ENCODE measurements at regions not wholly inside any gene's neighbourhood (a gene's known extent, or its start where the extent isn't known, plus 50 kb on each side); places are given as distances from the start of the nearest gene placed in this dataset.
"Not testable (repeated sequence)": the region's sequence is repeated elsewhere in the genome, so short reads cannot be mapped to it uniquely, and the experiment has no call there.

GRCh38 chr2:242060212-242060835 is 190.8 kb downstream of the RTP5 start:
- H3K9ac ChIP-seq (ENCODE audit: low read depth, low read length): no peak overlapping the region
- no peaks in the 10 kb centered on the region for H3K4me1 ChIP-seq (ENCODE audit: control insufficient read depth, insufficient read depth, low read length)
- no peak overlapping the region for H3K4me2 ChIP-seq (ENCODE audit: low read length)
- no peaks in the 10 kb centered on the region for H3K9me3 ChIP-seq (replicated peaks; ENCODE audit: low read length)
- H3K27me3 ChIP-seq (ENCODE audit: control insufficient read depth, insufficient read depth, low read length): peaks cover 39% of the 10 kb centered on the region
- H3K4me3 ChIP-seq (ENCODE audit: low read length): no peak overlapping the region
- H3K36me3 ChIP-seq (ENCODE audit: insufficient read depth, low read length): no peaks in the 10 kb centered on the region

- not testable (repeated sequence) for H3K4me2 ChIP-seq (ENCODE audit: low read length); H3K4me3 ChIP-seq (ENCODE audit: low read length); H3K9me3 ChIP-seq (replicated peaks; ENCODE audit: low read length); H3K36me3 ChIP-seq (ENCODE audit: insufficient read depth, low read length); H3K4me1 ChIP-seq (ENCODE audit: control insufficient read depth, insufficient read depth, low read length); H3K9ac ChIP-seq (ENCODE audit: low read depth, low read length)
- H3K27me3 ChIP-seq (ENCODE audit: control insufficient read depth, insufficient read depth, low read length): peaks cover 25% of the 10 kb centered on the region
These were observed 192.4 kb downstream of the RTP5 start for GRCh38 chr2:242061930-242062329.

GRCh38 chr2:242063436-242063835 is 193.9 kb downstream of the RTP5 start:
- no peak overlapping the region for H3K9ac ChIP-seq (ENCODE audit: low read depth, low read length)
- no peak overlapping the region for H3K4me2 ChIP-seq (ENCODE audit: low read length)
- H3K36me3 ChIP-seq (ENCODE audit: insufficient read depth, low read length): no peaks in the 10 kb centered on the region
- no peak overlapping the region for H3K4me3 ChIP-seq (ENCODE audit: low read length)
- peaks cover 10% of the 10 kb centered on the region for H3K27me3 ChIP-seq (ENCODE audit: control insufficient read depth, insufficient read depth, low read length)
- no peaks in the 10 kb centered on the region for H3K9me3 ChIP-seq (replicated peaks; ENCODE audit: low read length)
- H3K4me1 ChIP-seq (ENCODE audit: control insufficient read depth, insufficient read depth, low read length): no peaks in the 10 kb centered on the region

DNA sequence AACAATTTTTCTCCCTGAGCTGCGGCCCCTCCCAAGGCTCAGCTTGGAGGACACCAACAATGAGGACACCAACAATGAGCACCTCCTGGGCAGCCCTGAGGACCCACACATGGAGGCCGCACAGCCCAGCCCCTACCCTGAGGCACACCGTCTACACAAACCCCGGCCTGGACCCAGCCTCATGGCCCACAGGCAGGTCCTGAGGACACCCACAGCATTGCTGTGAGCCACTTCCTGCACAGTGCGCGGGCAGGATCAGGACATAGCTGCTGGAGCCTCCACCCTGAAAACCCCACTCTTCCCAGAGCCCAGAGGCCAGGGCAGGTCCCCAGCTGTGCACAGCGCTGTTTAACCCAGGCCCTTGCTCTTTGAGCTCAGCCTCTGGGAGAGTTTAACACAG is 194.3 kb downstream of the RTP5 start:
- no peak overlapping the region for H3K4me2 ChIP-seq (ENCODE audit: low read length)
- no peaks in the 10 kb centered on the region for H3K4me1 ChIP-seq (ENCODE audit: control insufficient read depth, insufficient read depth, low read length)
- H3K36me3 ChIP-seq (ENCODE audit: insufficient read depth, low read length): no peaks in the 10 kb centered on the region
- H3K4me3 ChIP-seq (ENCODE audit: low read length): no peak overlapping the region
- peaks cover 6% of the 10 kb centered on the region for H3K27me3 ChIP-seq (ENCODE audit: control insufficient read depth, insufficient read depth, low read length)
- H3K9ac ChIP-seq (ENCODE audit: low read depth, low read length): no peak overlapping the region
- no peaks in the 10 kb centered on the region for H3K9me3 ChIP-seq (replicated peaks; ENCODE audit: low read length)

DNA sequence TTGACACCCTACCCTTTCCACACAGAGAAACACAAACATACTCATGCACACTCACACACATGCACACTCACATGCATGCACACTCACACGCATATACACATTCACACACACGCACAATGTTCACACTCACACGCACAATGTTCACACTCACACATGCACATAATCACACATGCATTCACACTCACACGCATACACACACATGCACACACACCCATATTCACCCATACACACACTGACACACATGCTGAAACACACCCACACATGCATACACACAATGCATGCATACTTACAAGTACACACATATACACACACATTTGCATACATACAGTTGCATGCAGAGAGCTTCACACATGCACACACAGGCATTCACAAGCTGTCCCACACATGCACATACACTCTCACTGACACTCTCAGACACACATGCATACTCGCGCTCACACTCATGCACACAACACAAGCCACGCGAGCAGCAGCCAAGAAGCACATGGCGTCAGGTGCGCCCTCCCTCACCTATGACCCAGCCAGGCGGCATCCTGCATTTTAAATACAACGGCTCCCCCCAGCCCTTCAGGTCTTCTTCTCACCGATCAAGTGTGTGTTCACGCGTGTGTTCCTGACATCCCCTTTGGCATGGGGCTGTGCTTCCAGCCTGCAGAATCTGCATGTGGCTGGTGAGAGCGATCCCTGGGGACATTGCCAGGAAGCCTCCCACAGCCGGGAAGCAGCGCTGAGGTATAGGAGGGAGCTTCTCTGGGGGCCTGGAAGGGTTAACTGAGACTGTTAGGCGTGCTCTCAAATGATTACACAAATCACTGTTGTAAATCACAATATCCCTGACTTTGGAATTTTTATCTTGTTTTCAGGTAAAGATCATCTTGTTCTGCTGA is 195.1 kb downstream of the RTP5 start:
- Histone ChIP-seq H3K4me1 (ENCODE audit: control insufficient read depth, insufficient read depth, low read length) (no peaks in the 10 kb centered on the region), H3K4me2 (ENCODE audit: low read length) (no peak overlapping the region)

GRCh38 chr2:242065426-242065825 is 195.9 kb downstream of the RTP5 start:
- Histone ChIP-seq H3K4me1 (ENCODE audit: control insufficient read depth, insufficient read depth, low read length) (peaks cover 3% of the 10 kb centered on the region), H3K4me2 (ENCODE audit: low read length) (no peak overlapping the region), H3K4me3 (ENCODE audit: low read length) (no peak overlapping the region), H3K9me3 (replicated peaks; ENCODE audit: low read length) (no peaks in the 10 kb centered on the region), H3K9ac (ENCODE audit: low read depth, low read length) (no peak overlapping the region), H3K27me3 (ENCODE audit: control insufficient read depth, insufficient read depth, low read length) (no peaks in the 10 kb centered on the region), H3K36me3 (ENCODE audit: insufficient read depth, low read length) (no peaks in the 10 kb centered on the region)

More for the DNA sequence above, 195.1 kb downstream of the RTP5 start:
- H3K9ac ChIP-seq (ENCODE audit: low read depth, low read length): no peak overlapping the region
- no peaks in the 10 kb centered on the region for H3K9me3 ChIP-seq (replicated peaks; ENCODE audit: low read length)
- H3K27me3 ChIP-seq (ENCODE audit: control insufficient read depth, insufficient read depth, low read length): no peaks in the 10 kb centered on the region
- H3K36me3 ChIP-seq (ENCODE audit: insufficient read depth, low read length): no peaks in the 10 kb centered on the region
- H3K4me3 ChIP-seq (ENCODE audit: low read length): no peak overlapping the region

- H3K4me2 ChIP-seq (ENCODE audit: low read length): no peak overlapping the region
- H3K4me3 ChIP-seq (ENCODE audit: low read length): no peak overlapping the region
- no peaks in the 10 kb centered on the region for H3K9me3 ChIP-seq (replicated peaks; ENCODE audit: low read length)
- peaks cover 7% of the 10 kb centered on the region for H3K27me3 ChIP-seq (ENCODE audit: control insufficient read depth, insufficient read depth, low read length)
- no peak overlapping the region for H3K9ac ChIP-seq (ENCODE audit: low read depth, low read length)
- H3K4me1 ChIP-seq (ENCODE audit: control insufficient read depth, insufficient read depth, low read length): peaks cover 6% of the 10 kb centered on the region
- H3K36me3 ChIP-seq (ENCODE audit: insufficient read depth, low read length): no peaks in the 10 kb centered on the region
These were observed 199.5 kb downstream of the RTP5 start for GRCh38 chr2:242069018-242069417.

- H3K36me3 ChIP-seq (ENCODE audit: insufficient read depth, low read length); H3K9ac ChIP-seq (ENCODE audit: low read depth, low read length); H3K4me1 ChIP-seq (ENCODE audit: control insufficient read depth, insufficient read depth, low read length); H3K9me3 ChIP-seq (replicated peaks; ENCODE audit: low read length); H3K4me3 ChIP-seq (ENCODE audit: low read length): not testable (repeated sequence)
- H3K27me3 ChIP-seq (ENCODE audit: control insufficient read depth, insufficient read depth, low read length): peaks cover 11% of the 10 kb centered on the region
- H3K4me2 ChIP-seq (ENCODE audit: low read length): peak overlapping the region; percentile 59
These were observed 200.4 kb downstream of the RTP5 start for GRCh38 chr2:242069938-242070395.

GRCh38 chr2:242070726-242071125 is 201.2 kb downstream of the RTP5 start:
- not testable (repeated sequence) for H3K36me3 ChIP-seq (ENCODE audit: insufficient read depth, low read length); H3K9ac ChIP-seq (ENCODE audit: low read depth, low read length); H3K4me3 ChIP-seq (ENCODE audit: low read length); H3K9me3 ChIP-seq (replicated peaks; ENCODE audit: low read length); H3K4me2 ChIP-seq (ENCODE audit: low read length)
- H3K27me3 ChIP-seq (ENCODE audit: control insufficient read depth, insufficient read depth, low read length): peaks cover 19% of the 10 kb centered on the region
- peaks cover 11% of the 10 kb centered on the region for H3K4me1 ChIP-seq (ENCODE audit: control insufficient read depth, insufficient read depth, low read length)

DNA sequence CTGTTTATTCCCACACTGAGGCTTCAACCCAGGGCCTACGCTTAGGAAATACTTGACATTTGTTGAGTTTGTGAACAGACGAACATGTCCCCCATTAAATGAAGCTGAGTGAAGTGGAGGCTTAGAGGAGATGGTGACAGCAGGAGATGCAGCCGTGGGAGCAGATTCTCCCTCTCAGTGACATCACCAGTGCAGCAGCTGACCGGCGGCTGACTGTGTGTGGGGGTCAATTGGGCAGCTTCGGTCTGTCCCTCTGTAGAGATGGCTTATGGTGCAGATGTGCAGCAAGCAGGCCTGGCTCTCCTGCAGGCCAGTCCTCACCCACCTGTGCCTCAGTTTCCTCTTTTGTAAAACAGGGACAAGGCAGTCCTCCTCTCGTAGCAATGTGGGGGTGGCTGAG is 201.8 kb downstream of the RTP5 start:
- peaks cover 21% of the 10 kb centered on the region for H3K27me3 ChIP-seq (ENCODE audit: control insufficient read depth, insufficient read depth, low read length)
- not testable (repeated sequence) for H3K9ac ChIP-seq (ENCODE audit: low read depth, low read length); H3K9me3 ChIP-seq (replicated peaks; ENCODE audit: low read length); H3K36me3 ChIP-seq (ENCODE audit: insufficient read depth, low read length); H3K4me2 ChIP-seq (ENCODE audit: low read length); H3K4me3 ChIP-seq (ENCODE audit: low read length)
- H3K4me1 ChIP-seq (ENCODE audit: control insufficient read depth, insufficient read depth, low read length): peaks cover 11% of the 10 kb centered on the region

DNA sequence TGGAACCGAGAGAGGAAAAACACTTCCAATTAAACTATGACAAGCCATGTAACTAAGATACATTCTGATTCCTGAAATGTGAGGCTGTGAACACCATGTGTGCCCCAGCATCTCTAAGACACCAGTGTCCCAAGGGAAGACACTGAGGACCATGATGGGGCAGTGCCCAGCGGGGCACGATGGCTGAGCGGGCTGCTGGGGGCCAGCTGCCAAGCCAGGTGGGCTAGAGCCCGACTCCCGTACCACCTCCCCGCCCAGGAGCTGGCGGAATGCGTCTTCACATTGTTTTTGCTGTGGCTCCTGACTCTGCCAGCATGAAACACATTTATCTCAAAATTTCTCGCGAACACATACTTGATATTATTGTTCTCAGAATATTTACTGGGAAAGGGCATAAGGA is 202.4 kb downstream of the RTP5 start:
- H3K4me2 ChIP-seq (ENCODE audit: low read length); H3K4me3 ChIP-seq (ENCODE audit: low read length): not testable (repeated sequence)
- peaks cover 21% of the 10 kb centered on the region for H3K27me3 ChIP-seq (ENCODE audit: control insufficient read depth, insufficient read depth, low read length)

GRCh38 chr2:242075168-242075567 is 205.6 kb downstream of the RTP5 start:
- Histone ChIP-seq H3K36me3 (ENCODE audit: insufficient read depth, low read length) (no peaks in the 10 kb centered on the region), H3K9ac (ENCODE audit: low read depth, low read length) (no peak overlapping the region), H3K4me1 (ENCODE audit: control insufficient read depth, insufficient read depth, low read length) (peaks cover 10% of the 10 kb centered on the region), H3K4me2 (ENCODE audit: low read length) (no peak overlapping the region), H3K27me3 (ENCODE audit: control insufficient read depth, insufficient read depth, low read length) (peaks cover 26% of the 10 kb centered on the region), H3K9me3 (replicated peaks; ENCODE audit: low read length) (no peaks in the 10 kb centered on the region), H3K4me3 (ENCODE audit: low read length) (no peak overlapping the region)

More for the DNA sequence above, 202.4 kb downstream of the RTP5 start:
- H3K4me1 ChIP-seq (ENCODE audit: control insufficient read depth, insufficient read depth, low read length): peaks cover 11% of the 10 kb centered on the region
- not testable (repeated sequence) for H3K36me3 ChIP-seq (ENCODE audit: insufficient read depth, low read length); H3K9ac ChIP-seq (ENCODE audit: low read depth, low read length); H3K9me3 ChIP-seq (replicated peaks; ENCODE audit: low read length)

Data from skeletal muscle satellite cell (primary cell).